GM23248 (cell line): ENCODE measurements at regions not wholly inside any gene's neighbourhood (a gene's known extent, or its start where the extent isn't known, plus 50 kb on each side); places are given as distances from the start of the nearest gene placed in this dataset.

Source experiments
- EZH2 ChIP-seq: fragments of 200-600 bp; sonication (generic); IDR thresholded peaks from 2 replicates; pipeline ENCODE4 v1.6.1; 2018; ENCODE audit warnings: antibody characterized with exemption, mild to moderate bottlenecking; ENCODE audit not compliant: insufficient read depth, poor library complexity, severe bottlenecking
- EZH2phosphoT487 ChIP-seq: fragments of 200-600 bp; sonication (generic); IDR thresholded peaks from 2 replicates; pipeline ENCODE4 v1.6.1; 2018; ENCODE audit warnings: antibody characterized with exemption, moderate library complexity, mild to moderate bottlenecking, low read depth; ENCODE audit not compliant: insufficient read depth

DNA sequence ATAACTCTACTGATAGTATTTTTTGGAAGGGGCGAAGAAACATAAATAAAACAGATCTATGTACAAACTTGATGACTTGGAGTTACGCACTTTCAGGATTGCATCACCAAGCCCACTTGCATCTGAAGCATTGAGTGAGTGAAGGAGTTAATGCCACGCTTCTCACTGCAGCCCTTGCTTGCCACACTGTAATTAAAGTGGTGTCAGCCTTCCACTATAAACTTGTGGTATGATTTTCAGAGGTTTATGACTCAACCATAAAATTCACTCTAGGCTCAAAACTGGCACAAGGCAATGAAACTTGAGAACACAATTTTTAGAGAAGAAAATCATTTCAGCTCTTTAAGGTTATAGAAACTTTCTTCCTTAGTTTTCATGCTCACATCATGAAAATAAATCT is 93.9 kb upstream of the PRMT6 start:
- TF ChIP-seq EZH2 (no peak), EZH2phosphoT487 (no peak)
